ENCODE measurements at regions not wholly inside any gene's neighbourhood (a gene's known extent, or its start where the extent isn't known, plus 50 kb on each side); places are given as distances from the start of the nearest gene placed in this dataset.

GRCh38 chr4:19406789-19407188 lies 844.9 kb upstream of the SLIT2 start:
- no peak for TF ChIP-seq GABPA (IDR thresholded peaks at IDR 0.05; ENCODE audit: low read depth)
- no peak for TF ChIP-seq POLR2AphosphoS5 (IDR thresholded peaks at IDR 0.05; ENCODE audit: low read depth)
- no peak for TF ChIP-seq REST (IDR thresholded peaks at IDR 0.05; ENCODE audit: insufficient replicate concordance, low read depth)
- TF ChIP-seq SPI1 (IDR thresholded peaks at IDR 0.05; ENCODE audit: borderline replicate concordance, low read depth) = no peak
- TF ChIP-seq, protein P1, sequence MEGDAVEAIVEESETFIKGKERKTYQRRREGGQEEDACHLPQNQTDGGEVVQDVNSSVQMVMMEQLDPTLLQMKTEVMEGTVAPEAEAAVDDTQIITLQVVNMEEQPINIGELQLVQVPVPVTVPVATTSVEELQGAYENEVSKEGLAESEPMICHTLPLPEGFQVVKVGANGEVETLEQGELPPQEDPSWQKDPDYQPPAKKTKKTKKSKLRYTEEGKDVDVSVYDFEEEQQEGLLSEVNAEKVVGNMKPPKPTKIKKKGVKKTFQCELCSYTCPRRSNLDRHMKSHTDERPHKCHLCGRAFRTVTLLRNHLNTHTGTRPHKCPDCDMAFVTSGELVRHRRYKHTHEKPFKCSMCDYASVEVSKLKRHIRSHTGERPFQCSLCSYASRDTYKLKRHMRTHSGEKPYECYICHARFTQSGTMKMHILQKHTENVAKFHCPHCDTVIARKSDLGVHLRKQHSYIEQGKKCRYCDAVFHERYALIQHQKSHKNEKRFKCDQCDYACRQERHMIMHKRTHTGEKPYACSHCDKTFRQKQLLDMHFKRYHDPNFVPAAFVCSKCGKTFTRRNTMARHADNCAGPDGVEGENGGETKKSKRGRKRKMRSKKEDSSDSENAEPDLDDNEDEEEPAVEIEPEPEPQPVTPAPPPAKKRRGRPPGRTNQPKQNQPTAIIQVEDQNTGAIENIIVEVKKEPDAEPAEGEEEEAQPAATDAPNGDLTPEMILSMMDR (IDR thresholded peaks at IDR 0.05; ENCODE audit: insufficient read depth, low read length) = no peak
- Histone ChIP-seq H3K27ac (replicated peaks) (no peak overlapping the region), H3K4me3 (replicated peaks; ENCODE audit: insufficient read depth, low read length) (no peak overlapping the region), H3K27me3 (ENCODE audit: insufficient read depth, poor library complexity, severe bottlenecking) (no peaks in the 10 kb centered on the region)
- no peak for DNase-seq (ENCODE audit: low read depth in 1 of 2, low spot score in 1 of 2)

DNA sequence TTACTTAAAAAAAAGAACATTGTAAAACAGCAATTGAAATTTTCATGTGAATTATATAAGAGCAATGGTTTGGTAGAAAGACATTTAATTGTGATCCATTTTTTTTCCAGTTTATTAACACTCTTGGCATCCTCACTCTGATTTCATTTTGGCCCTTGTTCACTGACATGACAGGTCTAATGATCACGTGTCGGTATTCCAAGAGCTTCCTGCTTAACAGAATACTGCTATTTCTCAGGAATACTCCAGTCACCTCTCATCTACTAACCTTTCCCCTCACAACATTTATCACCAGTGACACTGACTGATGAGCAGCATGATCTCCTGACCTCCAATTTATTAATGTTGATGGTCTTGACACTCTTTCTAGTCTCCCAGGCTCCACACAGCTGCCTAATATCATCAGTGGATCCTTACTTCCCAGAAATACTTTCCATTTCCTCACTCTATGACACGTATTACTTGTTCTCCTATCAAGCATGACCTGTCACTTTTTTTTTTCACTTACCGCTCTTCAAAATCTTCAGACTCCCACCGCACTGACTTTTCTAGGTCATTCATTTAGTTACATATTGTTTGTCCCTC lies 847.8 kb upstream of the SLIT2 start:
- Histone ChIP-seq H3K27me3 (ENCODE audit: insufficient read depth, poor library complexity, severe bottlenecking) (no peaks in the 10 kb centered on the region), H3K4me3 (replicated peaks; ENCODE audit: insufficient read depth, low read length) (no peak overlapping the region), H3K27ac (replicated peaks) (no peak overlapping the region)
- DNase-seq (ENCODE audit: low read depth in 1 of 2, low spot score in 1 of 2) = no peak
- TF ChIP-seq GABPA (IDR thresholded peaks at IDR 0.05; ENCODE audit: low read depth) = no peak
- TF ChIP-seq, protein P1 (IDR thresholded peaks at IDR 0.05; ENCODE audit: insufficient read depth, low read length) = no peak
- no peak for TF ChIP-seq REST (IDR thresholded peaks at IDR 0.05; ENCODE audit: insufficient replicate concordance, low read depth)
- no peak for TF ChIP-seq POLR2AphosphoS5 (IDR thresholded peaks at IDR 0.05; ENCODE audit: low read depth)
- no peak for TF ChIP-seq SPI1 (IDR thresholded peaks at IDR 0.05; ENCODE audit: borderline replicate concordance, low read depth)

DNA sequence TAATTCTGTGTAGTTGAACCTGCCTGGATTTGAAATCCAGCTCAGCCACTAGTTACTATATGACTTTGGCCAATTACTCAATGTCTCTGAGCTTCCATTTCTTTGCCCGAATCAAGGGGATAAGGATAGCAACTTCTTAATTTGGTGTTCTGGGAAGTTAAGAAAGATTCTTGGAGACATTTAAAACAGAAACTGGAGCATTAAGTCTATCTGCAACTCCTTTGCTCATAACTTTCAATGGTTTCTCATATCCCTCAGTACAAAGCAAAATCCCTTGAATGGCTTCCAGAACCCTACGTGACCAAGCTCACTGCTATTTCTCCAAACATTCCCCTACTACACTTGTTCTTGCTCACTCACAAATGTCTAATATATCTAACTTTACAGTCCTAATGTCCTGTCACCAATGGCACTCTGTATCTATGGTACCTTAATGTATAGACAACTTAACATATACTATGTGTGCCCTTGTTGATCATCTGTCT lies 849.1 kb upstream of the SLIT2 start:
- no peak overlapping the region for H3K4me3 ChIP-seq (replicated peaks; ENCODE audit: insufficient read depth, low read length)
- TF ChIP-seq GABPA (IDR thresholded peaks at IDR 0.05; ENCODE audit: low read depth) (no peak), REST (IDR thresholded peaks at IDR 0.05; ENCODE audit: insufficient replicate concordance, low read depth) (no peak), SPI1 (IDR thresholded peaks at IDR 0.05; ENCODE audit: borderline replicate concordance, low read depth) (no peak), POLR2AphosphoS5 (IDR thresholded peaks at IDR 0.05; ENCODE audit: low read depth) (no peak)
- TF ChIP-seq, protein P1 (IDR thresholded peaks at IDR 0.05; ENCODE audit: insufficient read depth, low read length) = no peak

More for the DNA sequence above, 849.1 kb upstream of the SLIT2 start:
- Histone ChIP-seq H3K27ac (replicated peaks) (no peak overlapping the region), H3K27me3 (ENCODE audit: insufficient read depth, poor library complexity, severe bottlenecking) (no peaks in the 10 kb centered on the region)
- no peak for DNase-seq (ENCODE audit: low read depth in 1 of 2, low spot score in 1 of 2)

Measured in HL-60 (cell line).